Stimulated activated CD8-positive, alpha-beta memory T cell treated with anti-CD3 and anti-CD28 coated beads, Interleukin-4, amount 100 ng/mL, for 48 hours (primary cell): ENCODE measurements at regions not wholly inside any gene's neighbourhood (a gene's known extent, or its start where the extent isn't known, plus 50 kb on each side); places are given as distances from the start of the nearest gene placed in this dataset.

ENCODE experiments used
- DNase-seq: peaks from one replicate; pipeline ENCODE4 v3.0.0-alpha.2; 2020

GRCh38 chr4:174120446-174121295 lies 162.8 kb downstream of the FBXO8 start:
- peak; percentile 24 for DNase-seq

- DNase-seq: no peak
Measured at GRCh38 chr4:174119830-174120229, 163.6 kb downstream of the FBXO8 start.

- no peak for DNase-seq
Measured at GRCh38 chr4:174119051-174119450, 164.4 kb downstream of the FBXO8 start.

GRCh38 chr4:174118171-174118570 lies 165.3 kb downstream of the FBXO8 start:
- DNase-seq: no peak

- DNase-seq: no peak
Measured at GRCh38 chr4:174117445-174117844, 166.0 kb downstream of the FBXO8 start.

GRCh38 chr4:174116021-174116420 lies 167.4 kb downstream of the FBXO8 start:
- no peak for DNase-seq

GRCh38 chr4:174111422-174111821 lies 172.0 kb downstream of the FBXO8 start:
- DNase-seq: no peak

- no peak for DNase-seq
Measured at GRCh38 chr4:174110180-174110579, 173.3 kb downstream of the FBXO8 start.

- DNase-seq: no peak
Measured at GRCh38 chr4:174107746-174108354, 175.6 kb downstream of the FBXO8 start.

- no peak for DNase-seq
Measured at GRCh38 chr4:174105202-174105601, 178.3 kb downstream of the FBXO8 start.

- no peak for DNase-seq
Measured at GRCh38 chr4:174100910-174101309, 182.6 kb downstream of the FBXO8 start.

GRCh38 chr4:174099712-174100111 lies 183.8 kb downstream of the FBXO8 start:
- DNase-seq: no peak

- DNase-seq: no peak
Measured at GRCh38 chr4:174096999-174097398, 186.5 kb downstream of the FBXO8 start.

GRCh38 chr4:174096456-174096855 lies 187.0 kb downstream of the FBXO8 start:
- DNase-seq: no peak

GRCh38 chr4:174091130-174091529 lies 192.3 kb downstream of the FBXO8 start:
- no peak for DNase-seq

- DNase-seq: no peak
Measured at GRCh38 chr4:174089711-174090110, 193.8 kb downstream of the FBXO8 start.

- no peak for DNase-seq
Measured at GRCh38 chr4:174088795-174089194, 194.7 kb downstream of the FBXO8 start.

GRCh38 chr4:174086829-174087799 lies 196.4 kb downstream of the FBXO8 start:
- DNase-seq: no peak

- no peak for DNase-seq
Measured at GRCh38 chr4:174084981-174085380, 198.5 kb downstream of the FBXO8 start.

- no peak for DNase-seq
Measured at GRCh38 chr4:174084542-174084941, 198.9 kb downstream of the FBXO8 start.

- no peak for DNase-seq
Measured at GRCh38 chr4:174080361-174080760, 203.1 kb downstream of the FBXO8 start.

- no peak for DNase-seq
Measured at GRCh38 chr4:174071595-174071994, 211.9 kb downstream of the FBXO8 start.

GRCh38 chr4:174069848-174070330 lies 213.6 kb downstream of the FBXO8 start:
- DNase-seq: no peak
